Endothelial cell of umbilical vein (primary cell): ENCODE measurements at regions not wholly inside any gene's neighbourhood (a gene's known extent, or its start where the extent isn't known, plus 50 kb on each side); places are given as distances from the start of the nearest gene placed in this dataset.

Experiments
- CTCF ChIP-seq, 2 donors: IDR thresholded peaks; 1 replicate in 1 of 2; 2 replicates in 1 of 2; pipeline ENCODE4 v1.5.1; 2011; ENCODE audit warnings: low read length in 2 of 2, mild to moderate bottlenecking in 2 of 2, moderate library complexity in 2 of 2, control low read depth in 1 of 2, inconsistent platforms in 1 of 2, low read depth in 1 of 2; ENCODE audit not compliant: insufficient read depth in 1 of 2; ENCODE audit errors: extremely low read depth in 1 of 2
- JUN ChIP-seq: IDR thresholded peaks from 2 replicates; pipeline ENCODE4 v1.6.1; 2011; ENCODE audit warnings: borderline replicate concordance, low read depth; ENCODE audit not compliant: insufficient read length, insufficient read depth
- MYC ChIP-seq: IDR thresholded peaks from one replicate; pipeline ENCODE4 v1.6.1; 2011; ENCODE audit warnings: mild to moderate bottlenecking, low read depth, low read length

DNA sequence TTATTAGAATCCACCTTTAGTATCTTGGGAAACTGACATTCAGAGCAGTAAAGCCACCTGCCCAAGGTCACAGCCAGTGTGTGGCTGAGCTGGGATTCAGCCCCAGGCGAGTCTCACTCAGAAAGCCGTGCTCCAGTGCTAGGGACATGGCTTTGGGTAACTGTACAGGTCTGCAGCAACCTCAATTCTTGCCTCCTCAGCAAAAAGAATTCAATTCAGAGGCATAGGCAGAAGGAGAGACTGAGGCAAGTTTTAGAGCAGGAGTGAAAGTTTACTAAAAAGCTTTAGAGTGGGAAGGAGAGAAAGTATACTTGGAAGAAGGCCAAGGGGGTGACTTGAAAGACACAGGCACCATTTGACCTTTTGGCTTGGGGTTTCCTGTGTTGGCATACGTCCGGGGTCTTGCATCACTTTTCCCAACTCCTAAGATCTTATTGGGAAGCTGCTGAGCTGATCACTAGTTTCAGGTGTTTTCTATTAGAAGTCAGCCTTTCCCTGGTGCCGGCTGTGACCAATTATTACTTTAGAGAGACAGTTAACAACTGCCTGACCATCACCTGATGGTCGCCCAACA lies 529.3 kb downstream of the MATN1 start:
- TF ChIP-seq CTCF (IDR thresholded peaks at IDR 0.05; ENCODE audit: extremely low read depth in 1 of 2, insufficient read depth in 1 of 2, low read depth in 1 of 2, low read length in 2 of 2) (no peak), JUN (no peak), MYC (no peak)
